ENCODE measurements at regions not wholly inside any gene's neighbourhood (a gene's known extent, or its start where the extent isn't known, plus 50 kb on each side); places are given as distances from the start of the nearest gene placed in this dataset.

- TF ChIP-seq, protein P1, sequence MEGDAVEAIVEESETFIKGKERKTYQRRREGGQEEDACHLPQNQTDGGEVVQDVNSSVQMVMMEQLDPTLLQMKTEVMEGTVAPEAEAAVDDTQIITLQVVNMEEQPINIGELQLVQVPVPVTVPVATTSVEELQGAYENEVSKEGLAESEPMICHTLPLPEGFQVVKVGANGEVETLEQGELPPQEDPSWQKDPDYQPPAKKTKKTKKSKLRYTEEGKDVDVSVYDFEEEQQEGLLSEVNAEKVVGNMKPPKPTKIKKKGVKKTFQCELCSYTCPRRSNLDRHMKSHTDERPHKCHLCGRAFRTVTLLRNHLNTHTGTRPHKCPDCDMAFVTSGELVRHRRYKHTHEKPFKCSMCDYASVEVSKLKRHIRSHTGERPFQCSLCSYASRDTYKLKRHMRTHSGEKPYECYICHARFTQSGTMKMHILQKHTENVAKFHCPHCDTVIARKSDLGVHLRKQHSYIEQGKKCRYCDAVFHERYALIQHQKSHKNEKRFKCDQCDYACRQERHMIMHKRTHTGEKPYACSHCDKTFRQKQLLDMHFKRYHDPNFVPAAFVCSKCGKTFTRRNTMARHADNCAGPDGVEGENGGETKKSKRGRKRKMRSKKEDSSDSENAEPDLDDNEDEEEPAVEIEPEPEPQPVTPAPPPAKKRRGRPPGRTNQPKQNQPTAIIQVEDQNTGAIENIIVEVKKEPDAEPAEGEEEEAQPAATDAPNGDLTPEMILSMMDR (IDR thresholded peaks at IDR 0.05; ENCODE audit: borderline replicate concordance, extremely low read depth, low read length, poor library complexity, severe bottlenecking), result no peak
- TF ChIP-seq EZH2 (IDR thresholded peaks at IDR 0.05; ENCODE audit: borderline replicate concordance, low read depth, low read length, severe bottlenecking), result no peak
Observed at GRCh38 chr2:15793978-15794377, 146.4 kb upstream of the MYCN start.

All from DND-41 (cell line).